ENCODE measurements at regions not wholly inside any gene's neighbourhood (a gene's known extent, or its start where the extent isn't known, plus 50 kb on each side); places are given as distances from the start of the nearest gene placed in this dataset.

GRCh38 chr2:236795169-236795860, 225.7 kb downstream of the ACKR3 start:
- H3K27me3 ChIP-seq (replicated peaks; ENCODE audit: insufficient read depth, low read length): no peaks in the 10 kb centered on the region
- H3F3A ChIP-seq (ENCODE audit: insufficient read depth, low read length): no peaks in the 10 kb centered on the region
- no peak for TF ChIP-seq EZH2 (optimal IDR thresholded peaks at IDR 0.05; ENCODE audit: low read depth, low read length)
- TF ChIP-seq CTCF (IDR thresholded peaks at IDR 0.05; ENCODE audit: low read length): no peak
- TF ChIP-seq EZH2phosphoT487 (IDR thresholded peaks at IDR 0.05; ENCODE audit: low read length): no peak
- H3K36me3 ChIP-seq (replicated peaks; ENCODE audit: insufficient read depth, low read length): no peaks in the 10 kb centered on the region
- H3K9me2 ChIP-seq (replicated peaks; ENCODE audit: insufficient read depth, low read length): no peaks in the 10 kb centered on the region
- H3K9ac ChIP-seq (ENCODE audit: low read length): no peak overlapping the region
- no peaks in the 10 kb centered on the region for H3K4me1 ChIP-seq (ENCODE audit: low read length)
- no peak overlapping the region for H3K27ac ChIP-seq (ENCODE audit: low read length)
- H3K4me3 ChIP-seq (ENCODE audit: low read length): no peak overlapping the region
- DNase-seq: no peak
- H3K9me3 ChIP-seq (replicated peaks; ENCODE audit: insufficient read depth, low read length): no peaks in the 10 kb centered on the region
- no peaks in the 10 kb centered on the region for H4K20me1 ChIP-seq (ENCODE audit: insufficient read depth, low read length)
- no peak overlapping the region for H3K4me2 ChIP-seq (ENCODE audit: low read depth, low read length)
- no peaks in the 10 kb centered on the region for H3K79me2 ChIP-seq (ENCODE audit: low read length)
- no peak overlapping the region for H2AFZ ChIP-seq (ENCODE audit: low read length)

GRCh38 chr2:236795861-236796219, 226.2 kb downstream of the ACKR3 start:
- Histone ChIP-seq H3K27me3 (replicated peaks; ENCODE audit: insufficient read depth, low read length) (no peaks in the 10 kb centered on the region), H3K36me3 (replicated peaks; ENCODE audit: insufficient read depth, low read length) (no peaks in the 10 kb centered on the region), H3K79me2 (ENCODE audit: low read length) (no peaks in the 10 kb centered on the region), H3K4me1 (ENCODE audit: low read length) (no peaks in the 10 kb centered on the region), H3F3A (ENCODE audit: insufficient read depth, low read length) (no peaks in the 10 kb centered on the region), H3K9me3 (replicated peaks; ENCODE audit: insufficient read depth, low read length) (no peaks in the 10 kb centered on the region), H2AFZ (ENCODE audit: low read length) (no peak overlapping the region), H3K4me3 (ENCODE audit: low read length) (no peak overlapping the region), H3K9me2 (replicated peaks; ENCODE audit: insufficient read depth, low read length) (no peaks in the 10 kb centered on the region), H4K20me1 (ENCODE audit: insufficient read depth, low read length) (no peaks in the 10 kb centered on the region), H3K4me2 (ENCODE audit: low read depth, low read length) (no peak overlapping the region), H3K9ac (ENCODE audit: low read length) (no peak overlapping the region), H3K27ac (ENCODE audit: low read length) (no peak overlapping the region)
- no peak for DNase-seq
- TF ChIP-seq EZH2 (optimal IDR thresholded peaks at IDR 0.05; ENCODE audit: low read depth, low read length): no peak
- TF ChIP-seq CTCF (IDR thresholded peaks at IDR 0.05; ENCODE audit: low read length): no peak
- no peak for TF ChIP-seq EZH2phosphoT487 (IDR thresholded peaks at IDR 0.05; ENCODE audit: low read length)

- H3K27me3 ChIP-seq (replicated peaks; ENCODE audit: insufficient read depth, low read length): no peaks in the 10 kb centered on the region
- H3K9ac ChIP-seq (ENCODE audit: low read length): no peak overlapping the region
- no peaks in the 10 kb centered on the region for H3K36me3 ChIP-seq (replicated peaks; ENCODE audit: insufficient read depth, low read length)
- no peaks in the 10 kb centered on the region for H3K9me3 ChIP-seq (replicated peaks; ENCODE audit: insufficient read depth, low read length)
- no peak for TF ChIP-seq EZH2phosphoT487 (IDR thresholded peaks at IDR 0.05; ENCODE audit: low read length)
- no peak for TF ChIP-seq EZH2 (optimal IDR thresholded peaks at IDR 0.05; ENCODE audit: low read depth, low read length)
- TF ChIP-seq CTCF (IDR thresholded peaks at IDR 0.05; ENCODE audit: low read length): no peak
- H3K9me2 ChIP-seq (replicated peaks; ENCODE audit: insufficient read depth, low read length): no peaks in the 10 kb centered on the region
- no peaks in the 10 kb centered on the region for H3K79me2 ChIP-seq (ENCODE audit: low read length)
- no peaks in the 10 kb centered on the region for H3F3A ChIP-seq (ENCODE audit: insufficient read depth, low read length)
- DNase-seq: no peak
- no peak overlapping the region for H3K27ac ChIP-seq (ENCODE audit: low read length)
- H2AFZ ChIP-seq (ENCODE audit: low read length): no peak overlapping the region
- H3K4me3 ChIP-seq (ENCODE audit: low read length): no peak overlapping the region
- H3K4me1 ChIP-seq (ENCODE audit: low read length): no peaks in the 10 kb centered on the region
- H4K20me1 ChIP-seq (ENCODE audit: insufficient read depth, low read length): no peaks in the 10 kb centered on the region
- H3K4me2 ChIP-seq (ENCODE audit: low read depth, low read length): no peak overlapping the region
Measured at GRCh38 chr2:236796236-236796635, 226.6 kb downstream of the ACKR3 start.
